HCT116 (cell line): ENCODE measurements at regions not wholly inside any gene's neighbourhood (a gene's known extent, or its start where the extent isn't known, plus 50 kb on each side); places are given as distances from the start of the nearest gene placed in this dataset.

Experiments
- ATAC-seq: fragments of 200-7000 bp; cut with Tn5 transposase; 2 replicates; pipeline ENCODE4 v1.9.1; 2020; ENCODE audit warnings: mild to moderate bottlenecking, moderate library complexity
- BruUV-seq: library from RNA; stranded (reverse); fragments of 400-500 nt; replicated peaks from 2 replicates; lab custom pipeline; 2021; lab: Mats Ljungman, UMichigan
- CTCF ChIA-PET: fragments of 300-600 bp; sonication (Branson Sonifier 250); formaldehyde crosslinking; loops from one replicate; lab custom pipeline; 2021; ENCODE audit warnings: antibody characterized with exemption; lab: Charles Lee
- POLR2A ChIA-PET: fragments of 300-600, 350-600 bp; sonication (Branson Sonifier 250); formaldehyde crosslinking; loops from one replicate; lab custom pipeline; 2021; ENCODE audit warnings: antibody characterized with exemption; lab: Charles Lee
- RAD21 ChIA-PET, 2 experiments: fragments of 300-600 bp; sonication (Branson Sonifier 250); formaldehyde crosslinking; loops; one replicate each; lab custom pipeline; 2023; ENCODE audit warnings: low total read pairs in 2 of 2; ENCODE audit not compliant: uncharacterized antibody in 2 of 2, unreplicated experiment in 2 of 2, low non-redundant PET in 1 of 2; lab: Charles Lee
- DNase-seq: peaks from one replicate; pipeline ENCODE4 v3.0.0-alpha.2; 2010; ENCODE audit warnings: low read depth, low spot score
- H2AFZ ChIP-seq: fragments of 200-600 bp; shearing (Covaris generic), sonication (generic); 2 replicates; pipeline ENCODE4 v1.6.1; 2017; ENCODE audit warnings: low read depth, mixed run types, mixed read lengths, antibody characterized with exemption, low read length; ENCODE audit not compliant: poor library complexity, severe bottlenecking
- H3K27ac ChIP-seq: 2 replicates; pipeline ENCODE4 v1.5.1; 2012; ENCODE audit warnings: low read depth, low read length
- H3K27me3 ChIP-seq: fragments of 200-600 bp; sonication (generic); 2 replicates; pipeline ENCODE4 v1.6.1; 2016; ENCODE audit warnings: mixed run types, low read length, mixed read lengths; ENCODE audit not compliant: insufficient read depth
- H3K36me3 ChIP-seq, 2 experiments: fragments of 200-500 bp in 1 of 2; fragments of 200-600 bp in 1 of 2; sonication (Bioruptor generic) in 1 of 2; sonication (generic) in 1 of 2; 2 replicates each; pipeline versions ENCODE4 v1.5.1 to v1.6.1; 2014 to 2016; ENCODE audit warnings: low read length in 2 of 2, inconsistent platforms in 1 of 2, mixed read lengths in 1 of 2, mixed run types in 1 of 2; ENCODE audit not compliant: insufficient read depth in 2 of 2, control insufficient read depth in 1 of 2
- H3K4me1 ChIP-seq, 2 experiments: fragments of 200-600 bp in 1 of 2; sonication (generic) in 1 of 2; 2 replicates each; pipeline versions ENCODE4 v1.5.1 to v1.6.1; 2012 to 2017; ENCODE audit warnings: low read length in 2 of 2, inconsistent platforms in 1 of 2, mild to moderate bottlenecking in 1 of 2, mixed read lengths in 1 of 2, mixed run types in 1 of 2, moderate library complexity in 1 of 2; ENCODE audit not compliant: insufficient read depth in 2 of 2, control insufficient read depth in 1 of 2
- H3K4me2 ChIP-seq: fragments of 200-600 bp; sonication (generic); 2 replicates; pipeline ENCODE4 v1.6.1; 2017; ENCODE audit warnings: mixed run types, low read length, mixed read lengths
- H3K4me3 ChIP-seq, 2 experiments: fragments of 200-600 bp in 1 of 2; sonication (generic) in 1 of 2; replicated peaks in 1 of 2; 2 replicates each; pipeline ENCODE4 v1.5.1; 2011 to 2016; ENCODE audit warnings: low read length in 2 of 2, control low read depth in 1 of 2, low read depth in 1 of 2, mild to moderate bottlenecking in 1 of 2, mixed read lengths in 1 of 2, mixed run types in 1 of 2
- H3K79me2 ChIP-seq: fragments of 200-600 bp; sonication (generic); 2 replicates; pipeline ENCODE4 v1.6.1; 2017; ENCODE audit warnings: mild to moderate bottlenecking, mixed run types, low read length, moderate library complexity, mixed read lengths; ENCODE audit not compliant: insufficient read depth
- H3K9ac ChIP-seq: fragments of 200-600 bp; sonication (generic); 2 replicates; pipeline ENCODE4 v1.6.1; 2016; ENCODE audit warnings: low read length, mixed read lengths
- H3K9me2 ChIP-seq: fragments of 200-600 bp; sonication (generic), shearing (Covaris generic); 2 replicates; pipeline ENCODE4 v1.6.1; 2017; ENCODE audit warnings: mixed run types, mild to moderate bottlenecking, moderate library complexity; ENCODE audit not compliant: insufficient read depth
- H3K9me3 ChIP-seq, 2 experiments: fragments of 200-500 bp in 1 of 2; fragments of 200-600 bp in 1 of 2; sonication (Bioruptor generic) in 1 of 2; sonication (generic) in 1 of 2; 2 replicates each; pipeline ENCODE4 v1.6.1; 2014 to 2017; ENCODE audit warnings: low read length in 2 of 2, mixed read lengths in 2 of 2, inconsistent platforms in 1 of 2, low read depth in 1 of 2, mild to moderate bottlenecking in 1 of 2, mixed run types in 1 of 2, moderate library complexity in 1 of 2; ENCODE audit not compliant: control insufficient read depth in 1 of 2, insufficient read depth in 1 of 2
- H4K20me1 ChIP-seq: fragments of 200-600 bp; sonication (generic), shearing (Covaris generic); 2 replicates; pipeline ENCODE4 v1.6.1; 2017; ENCODE audit warnings: mixed run types, mild to moderate bottlenecking, moderate library complexity; ENCODE audit not compliant: insufficient read depth
- CTCF ChIP-seq, 3 experiments: fragments of 200-600 bp in 1 of 3; sonication (generic) in 1 of 3; IDR thresholded peaks in 2 of 3; conservative IDR thresholded peaks in 1 of 3; 2 replicates each; pipeline ENCODE4 v1.5.1; 2012 to 2017; ENCODE audit warnings: low read depth in 2 of 3, low read length in 2 of 3, antibody characterized with exemption in 1 of 3, borderline replicate concordance in 1 of 3, control low read depth in 1 of 3, mild to moderate bottlenecking in 1 of 3, mixed read lengths in 1 of 3, mixed run types in 1 of 3, moderate library complexity in 1 of 3; ENCODE audit not compliant: insufficient read depth in 1 of 3
- EGR1 ChIP-seq: IDR thresholded peaks from 2 replicates; pipeline ENCODE4 v1.6.1; 2012; ENCODE audit warnings: low read depth
- POLR2A ChIP-seq: IDR thresholded peaks from 2 replicates; pipeline ENCODE4 v1.7.0; 2011; ENCODE audit warnings: borderline replicate concordance; ENCODE audit not compliant: insufficient read depth, insufficient read length; ENCODE audit errors: extremely low read depth
- POLR2AphosphoS5 ChIP-seq: IDR thresholded peaks from 2 replicates; pipeline ENCODE4 v1.6.1; 2011; ENCODE audit warnings: mild to moderate bottlenecking, low read depth, low read length, moderate library complexity
- RAD21 ChIP-seq: IDR thresholded peaks from 2 replicates; pipeline ENCODE4 v1.6.1; 2012; ENCODE audit warnings: low read depth, mild to moderate bottlenecking
- SP1 ChIP-seq: IDR thresholded peaks from 2 replicates; pipeline ENCODE4 v1.6.1; 2012; ENCODE audit warnings: low read depth
- ZNF274 ChIP-seq: fragments of 200-500 bp; sonication (Bioruptor generic); IDR thresholded peaks from 2 replicates; pipeline ENCODE4 v1.6.1; 2014; ENCODE audit warnings: mild to moderate bottlenecking, low read depth, low read length, inconsistent platforms
- intact Hi-C: fragments of 100-400 bp; cut with micrococcal nuclease; formaldehyde crosslinking; loops from 2 replicates; pipeline ENCODE4 v1.10.0; 2022

- DNase-seq (no peak), ATAC-seq (no peak)
- no peaks in the 10 kb centered on the region for H3K9me3 ChIP-seq
- H3K9ac ChIP-seq, result no peak overlapping the region
- H3K4me2 ChIP-seq, result no peak overlapping the region
- BruUV-seq, result no TSS peak
- H3K36me3 ChIP-seq, result no peaks in the 10 kb centered on the region
- H3K27me3 ChIP-seq, result no peaks in the 10 kb centered on the region
- H3K27ac ChIP-seq, result no peak overlapping the region
- H3K4me1 ChIP-seq, result no peaks in the 10 kb centered on the region
- ChIA-PET CTCF (no interaction called here), POLR2A (no interaction called here), RAD21 (no interaction called here)
- TF ChIP-seq EGR1 (no peak), POLR2A (no peak), ZNF274 (no peak), SP1 (no peak)
- H4K20me1 ChIP-seq, result no peaks in the 10 kb centered on the region
- H2AFZ ChIP-seq, result no peak overlapping the region
- H3K4me3 ChIP-seq, result no peak overlapping the region
- H3K9me2 ChIP-seq, result no peaks in the 10 kb centered on the region
- intact Hi-C loops, result no loop called here
- no peaks in the 10 kb centered on the region for H3K79me2 ChIP-seq
Observed at GRCh38 chr12:74741112-74741511, 203.5 kb downstream of the ATXN7L3B start.

- intact Hi-C loops, result no loop called here
- no peaks in the 10 kb centered on the region for H3K79me2 ChIP-seq
- DNase-seq, result peak; percentile 21
- RAD21 ChIA-PET, result no interaction called here
- no peaks in the 10 kb centered on the region for H3K27me3 ChIP-seq
- no peaks in the 10 kb centered on the region for H3K9me2 ChIP-seq
- BruUV-seq, result no TSS peak
- H3K36me3 ChIP-seq, result no peaks in the 10 kb centered on the region
- H3K9me3 ChIP-seq, result no peaks in the 10 kb centered on the region
- no peaks in the 10 kb centered on the region for H3K4me1 ChIP-seq
- CTCF ChIA-PET, result no interaction called here
- no peak overlapping the region for H3K4me3 ChIP-seq
- no peak overlapping the region for H3K9ac ChIP-seq
- TF ChIP-seq RAD21, result peak; percentile 62
- TF ChIP-seq POLR2AphosphoS5, result no peak
- peak; percentile 26 to 34 (median 33); a peak in 3 of 6 replicates for TF ChIP-seq CTCF (IDR thresholded peaks at IDR 0.05 in 2 of 3, conservative IDR thresholded peaks at IDR 0.05 in 1 of 3; ENCODE audit: borderline replicate concordance in 1 of 3, insufficient read depth in 1 of 3, low read depth in 2 of 3, low read length in 2 of 3)
- TF ChIP-seq, all 23 proteins: peak for 2
- Histone ChIP-seq H2AFZ (no peak overlapping the region), H3K27ac (no peak overlapping the region), H4K20me1 (no peaks in the 10 kb centered on the region), H3K4me2 (no peak overlapping the region)
- no peak for ATAC-seq
- POLR2A ChIA-PET, result no interaction called here
Observed at GRCh38 chr12:74747305-74747704, 209.7 kb downstream of the ATXN7L3B start.
